ENCODE measurements at regions not wholly inside any gene's neighbourhood (a gene's known extent, or its start where the extent isn't known, plus 50 kb on each side); places are given as distances from the start of the nearest gene placed in this dataset.
"Not testable (repeated sequence)": the region's sequence is repeated elsewhere in the genome, so short reads cannot be mapped to it uniquely, and the experiment has no call there.

DNA sequence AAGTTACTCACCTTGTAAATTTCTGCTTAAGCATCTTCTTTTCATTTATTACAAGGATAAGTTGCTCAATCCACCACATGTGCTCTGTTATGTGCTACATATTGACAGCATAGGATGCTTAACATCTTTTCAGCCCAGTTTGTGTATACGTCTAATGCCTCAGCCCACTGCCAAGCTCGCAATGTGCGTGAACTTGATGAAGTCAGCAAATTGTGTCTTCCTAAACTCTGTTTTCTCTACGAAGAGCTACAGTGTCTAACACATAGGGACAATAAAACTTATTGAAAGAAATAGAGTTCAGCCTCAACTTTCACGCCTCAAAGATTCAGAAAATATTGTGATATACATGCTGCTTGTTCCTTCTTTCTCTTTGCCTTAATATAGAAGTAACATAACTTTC, 500.0 kb downstream of the TFAP2B start:
- Mint-ChIP-seq H3K9me3 (peaks cover 5% of the 10 kb centered on the region), H3K27me3 (no peaks in the 10 kb centered on the region), H3K4me1 (no peaks in the 10 kb centered on the region), H3K4me3 (no peak overlapping the region), H3K27ac (no peak overlapping the region), H3K36me3 (no peaks in the 10 kb centered on the region)
- no peak for DNase-seq
- CTCF ChIA-PET: no interaction called here

GRCh38 chr6:51321477-51321876, 502.8 kb downstream of the TFAP2B start:
- H3K4me1 Mint-ChIP-seq, DNase-seq, H3K27me3 Mint-ChIP-seq, H3K4me3 Mint-ChIP-seq, H3K36me3 Mint-ChIP-seq, CTCF ChIA-PET, H3K27ac Mint-ChIP-seq, H3K9me3 Mint-ChIP-seq: not testable (repeated sequence)

GRCh38 chr6:51322505-51322904, 503.8 kb downstream of the TFAP2B start:
- Mint-ChIP-seq H3K27ac (no peak overlapping the region), H3K9me3 (peaks cover 5% of the 10 kb centered on the region), H3K4me1 (no peaks in the 10 kb centered on the region), H3K27me3 (no peaks in the 10 kb centered on the region), H3K4me3 (no peak overlapping the region), H3K36me3 (no peaks in the 10 kb centered on the region)
- CTCF ChIA-PET: no interaction called here
- no peak for DNase-seq

DNA sequence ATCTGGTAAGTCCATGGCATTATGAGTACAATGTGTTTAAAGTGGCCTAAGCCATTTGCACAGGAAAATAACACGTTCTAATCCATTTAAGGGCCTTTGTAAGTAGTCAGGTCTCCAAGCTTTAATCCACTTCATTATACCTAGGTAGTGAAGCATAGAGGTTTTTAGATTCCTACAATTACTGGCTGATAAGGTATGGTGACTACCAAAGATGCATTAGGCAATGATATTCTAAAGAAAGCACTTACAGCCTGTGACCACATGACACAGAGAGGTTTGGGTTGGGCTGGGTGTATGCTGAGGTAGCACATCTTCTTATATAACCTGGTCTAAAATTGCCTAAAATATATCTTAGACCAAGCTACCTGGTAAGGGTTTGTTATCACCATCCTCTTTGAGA, 504.4 kb downstream of the TFAP2B start:
- no peak for DNase-seq
- H3K4me1 Mint-ChIP-seq: no peaks in the 10 kb centered on the region
- H3K9me3 Mint-ChIP-seq: peaks cover 5% of the 10 kb centered on the region
- CTCF ChIA-PET: no interaction called here
- H3K4me3 Mint-ChIP-seq: no peak overlapping the region
- H3K27me3 Mint-ChIP-seq: no peaks in the 10 kb centered on the region
- H3K36me3 Mint-ChIP-seq: no peaks in the 10 kb centered on the region
- H3K27ac Mint-ChIP-seq: no peak overlapping the region

GRCh38 chr6:51330971-51331370, 512.3 kb downstream of the TFAP2B start:
- Mint-ChIP-seq H3K27me3 (no peaks in the 10 kb centered on the region), H3K4me1 (no peaks in the 10 kb centered on the region)

DNA sequence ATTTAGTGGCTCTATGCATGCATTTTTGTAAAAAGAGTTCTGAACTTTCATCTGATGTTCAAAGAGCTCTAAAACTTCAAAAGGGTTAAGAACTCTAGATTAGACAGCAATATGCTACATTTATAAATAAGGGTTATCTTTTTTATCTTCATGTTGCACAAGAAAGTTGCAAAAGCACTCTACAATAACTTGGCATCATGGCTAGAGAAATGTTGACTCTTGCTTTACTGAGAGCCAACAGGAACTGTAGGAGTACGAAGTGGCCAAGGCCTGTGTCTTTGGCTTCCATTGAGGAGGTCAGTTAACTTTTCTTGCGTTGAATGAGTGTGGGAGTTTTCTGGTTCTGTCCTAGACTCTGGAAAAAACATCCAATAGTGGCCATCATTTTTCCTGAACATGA, 516.9 kb downstream of the TFAP2B start:
- CTCF ChIA-PET: no interaction called here

More at GRCh38 chr6:51330971-51331370, 512.3 kb downstream of the TFAP2B start:
- no peak overlapping the region for H3K27ac Mint-ChIP-seq
- H3K4me3 Mint-ChIP-seq: no peak overlapping the region
- CTCF ChIA-PET: no interaction called here
- H3K9me3 Mint-ChIP-seq: no peaks in the 10 kb centered on the region
- no peak for DNase-seq
- no peaks in the 10 kb centered on the region for H3K36me3 Mint-ChIP-seq

GRCh38 chr6:51336185-51336584, 517.5 kb downstream of the TFAP2B start:
- no peaks in the 10 kb centered on the region for H3K36me3 Mint-ChIP-seq
- DNase-seq: no peak
- no peaks in the 10 kb centered on the region for H3K9me3 Mint-ChIP-seq
- no peaks in the 10 kb centered on the region for H3K4me1 Mint-ChIP-seq
- CTCF ChIA-PET: no interaction called here
- no peaks in the 10 kb centered on the region for H3K27me3 Mint-ChIP-seq
- H3K4me3 Mint-ChIP-seq: no peak overlapping the region
- H3K27ac Mint-ChIP-seq: no peak overlapping the region

More for the DNA sequence above, 516.9 kb downstream of the TFAP2B start:
- no peaks in the 10 kb centered on the region for H3K9me3 Mint-ChIP-seq
- H3K27ac Mint-ChIP-seq: no peak overlapping the region
- no peak for DNase-seq
- H3K36me3 Mint-ChIP-seq: no peaks in the 10 kb centered on the region
- H3K4me3 Mint-ChIP-seq: no peak overlapping the region
- H3K4me1 Mint-ChIP-seq: no peaks in the 10 kb centered on the region
- H3K27me3 Mint-ChIP-seq: no peaks in the 10 kb centered on the region

GRCh38 chr6:51337277-51337676, 518.6 kb downstream of the TFAP2B start:
- no peak overlapping the region for H3K27ac Mint-ChIP-seq
- CTCF ChIA-PET: no interaction called here

GRCh38 chr6:51339108-51339507, 520.4 kb downstream of the TFAP2B start:
- no peaks in the 10 kb centered on the region for H3K4me1 Mint-ChIP-seq
- H3K27ac Mint-ChIP-seq: no peak overlapping the region
- H3K36me3 Mint-ChIP-seq: no peaks in the 10 kb centered on the region
- DNase-seq: no peak
- CTCF ChIA-PET: no interaction called here
- no peak overlapping the region for H3K4me3 Mint-ChIP-seq
- no peaks in the 10 kb centered on the region for H3K9me3 Mint-ChIP-seq
- H3K27me3 Mint-ChIP-seq: no peaks in the 10 kb centered on the region

More at GRCh38 chr6:51337277-51337676, 518.6 kb downstream of the TFAP2B start:
- no peak for DNase-seq
- no peak overlapping the region for H3K4me3 Mint-ChIP-seq
- no peaks in the 10 kb centered on the region for H3K4me1 Mint-ChIP-seq
- H3K9me3 Mint-ChIP-seq: no peaks in the 10 kb centered on the region
- no peaks in the 10 kb centered on the region for H3K27me3 Mint-ChIP-seq
- no peaks in the 10 kb centered on the region for H3K36me3 Mint-ChIP-seq

DNA sequence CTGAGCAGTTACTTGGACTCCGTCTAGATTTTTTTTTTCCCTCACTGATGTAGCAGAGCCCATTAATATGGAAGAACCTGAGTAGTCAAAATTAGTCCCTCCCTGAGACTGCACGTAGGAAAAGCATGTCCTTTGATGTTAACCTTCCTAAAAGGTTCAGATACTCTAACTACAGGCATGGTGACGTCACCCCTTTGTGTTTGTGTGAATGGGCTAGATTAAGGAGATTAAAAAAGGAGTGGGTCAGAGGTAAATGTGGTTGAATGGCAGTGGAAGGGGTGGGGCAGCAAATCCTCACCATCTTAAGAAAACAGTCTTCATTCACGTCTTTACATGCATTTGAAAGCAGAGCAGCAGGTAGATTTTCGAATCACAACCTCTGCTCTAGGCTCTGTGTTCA, 521.1 kb downstream of the TFAP2B start:
- CTCF ChIA-PET: no interaction called here
- no peaks in the 10 kb centered on the region for H3K9me3 Mint-ChIP-seq
- no peaks in the 10 kb centered on the region for H3K4me1 Mint-ChIP-seq
- no peak for DNase-seq
- H3K36me3 Mint-ChIP-seq: no peaks in the 10 kb centered on the region
- no peak overlapping the region for H3K4me3 Mint-ChIP-seq
- H3K27ac Mint-ChIP-seq: no peak overlapping the region
- H3K27me3 Mint-ChIP-seq: no peaks in the 10 kb centered on the region

DNA sequence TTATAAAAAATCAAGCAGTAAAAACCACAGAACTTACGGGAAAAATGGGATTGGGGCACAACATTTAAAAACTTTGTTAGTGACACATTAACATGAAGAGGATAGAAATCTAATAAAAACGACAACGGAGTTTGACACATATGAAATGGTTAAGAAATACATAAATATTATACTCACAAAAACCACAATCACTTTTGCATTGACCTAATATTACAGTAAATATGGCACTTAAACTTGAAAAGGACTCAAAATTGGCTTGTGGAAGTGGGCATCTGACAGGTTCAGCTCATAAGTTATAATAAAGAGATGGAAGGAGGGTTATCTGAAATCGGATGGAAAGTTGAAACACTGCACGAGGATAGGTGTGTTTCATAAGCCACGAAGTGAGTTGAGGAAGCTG, 523.7 kb downstream of the TFAP2B start:
- CTCF ChIA-PET: interaction anchor here (0.6 kb wide), 1 partner anchor 484 kb away, joined by 3 read pairs; no protein-coding TSS in a partner anchor
- Mint-ChIP-seq H3K4me1 (no peaks in the 10 kb centered on the region), H3K27ac (no peak overlapping the region)

DNA sequence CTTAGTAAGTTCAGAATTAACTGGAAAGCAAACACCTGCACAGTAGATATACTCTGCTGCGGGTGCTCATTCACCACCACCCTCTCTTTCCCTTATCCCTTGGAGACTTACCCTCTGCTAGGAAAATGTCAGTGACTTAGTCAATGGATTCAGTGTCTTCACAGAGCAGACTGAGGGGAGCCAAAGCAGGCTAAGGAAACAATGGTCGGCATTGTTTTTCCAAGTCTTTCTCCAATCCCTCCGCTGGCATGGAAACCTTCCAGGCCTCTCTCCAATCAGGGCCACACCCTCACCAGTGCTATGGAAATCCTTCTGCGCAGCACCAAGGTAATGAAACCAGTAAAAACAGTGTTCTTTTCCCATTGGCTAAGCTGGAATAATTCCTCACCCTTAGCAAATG, 531.2 kb downstream of the TFAP2B start:
- no peaks in the 10 kb centered on the region for H3K4me1 Mint-ChIP-seq
- H3K36me3 Mint-ChIP-seq: no peaks in the 10 kb centered on the region
- H3K9me3 Mint-ChIP-seq: no peaks in the 10 kb centered on the region
- no peak overlapping the region for H3K4me3 Mint-ChIP-seq
- CTCF ChIA-PET: no interaction called here
- no peak overlapping the region for H3K27ac Mint-ChIP-seq
- no peaks in the 10 kb centered on the region for H3K27me3 Mint-ChIP-seq
- DNase-seq: no peak

More for the DNA sequence above, 523.7 kb downstream of the TFAP2B start:
- no peaks in the 10 kb centered on the region for H3K9me3 Mint-ChIP-seq
- no peaks in the 10 kb centered on the region for H3K27me3 Mint-ChIP-seq
- DNase-seq: no peak
- H3K36me3 Mint-ChIP-seq: no peaks in the 10 kb centered on the region
- no peak overlapping the region for H3K4me3 Mint-ChIP-seq

GRCh38 chr6:51350308-51350904, 531.7 kb downstream of the TFAP2B start:
- DNase-seq: no peak
- Mint-ChIP-seq H3K4me3 (no peak overlapping the region), H3K27ac (no peak overlapping the region), H3K27me3 (no peaks in the 10 kb centered on the region), H3K4me1 (no peaks in the 10 kb centered on the region), H3K36me3 (no peaks in the 10 kb centered on the region), H3K9me3 (no peaks in the 10 kb centered on the region)
- CTCF ChIA-PET: interaction anchor here (1.1 kb wide), 1 partner anchor 16 kb away, joined by 4 read pairs; no protein-coding TSS in a partner anchor

DNA sequence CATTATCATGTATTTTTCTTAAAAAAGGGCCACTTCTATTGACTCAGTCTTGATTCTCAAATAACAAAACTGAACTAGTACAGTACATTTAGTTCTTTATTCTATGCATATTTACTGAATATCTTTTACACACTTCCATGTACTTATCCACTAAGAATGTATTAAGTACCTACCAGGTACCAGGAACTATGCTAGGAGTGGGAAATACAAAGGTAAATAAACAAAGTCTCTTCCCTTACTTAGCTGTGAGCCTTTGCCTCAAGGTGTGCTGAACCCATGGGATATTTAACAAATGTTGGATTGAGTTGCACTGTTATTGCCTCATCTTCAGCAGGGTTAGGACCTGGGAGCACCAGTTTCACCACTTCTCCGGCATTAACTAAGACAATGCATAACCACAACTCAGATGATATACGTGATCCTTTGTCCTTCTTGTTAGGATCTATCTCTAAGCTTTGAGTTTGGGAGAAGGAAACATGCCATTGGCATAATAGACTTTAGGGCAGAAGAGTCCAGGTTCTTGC, 533.9 kb downstream of the TFAP2B start:
- Mint-ChIP-seq H3K27me3 (no peaks in the 10 kb centered on the region), H3K9me3 (no peaks in the 10 kb centered on the region), H3K4me1 (no peaks in the 10 kb centered on the region), H3K4me3 (no peak overlapping the region), H3K27ac (no peak overlapping the region), H3K36me3 (no peaks in the 10 kb centered on the region)
- DNase-seq: no peak
- CTCF ChIA-PET: no interaction called here

DNA sequence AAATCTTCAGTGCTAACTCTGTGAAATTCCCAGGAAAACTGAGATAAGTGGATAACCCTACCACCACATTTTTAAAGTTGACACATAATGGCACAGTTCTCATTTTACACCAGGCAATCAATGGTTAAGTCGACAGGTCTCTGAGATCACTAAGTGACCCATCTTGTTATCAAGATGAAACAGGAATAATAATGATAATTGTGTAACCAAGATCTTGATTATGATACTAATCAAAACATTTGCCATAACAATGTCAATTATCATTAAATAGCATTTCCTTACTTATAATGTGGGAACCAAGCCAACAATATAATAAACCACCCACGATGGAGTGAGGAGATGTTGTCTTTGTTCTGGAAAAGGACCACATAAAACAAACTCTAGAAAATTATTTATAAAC, 541.6 kb downstream of the TFAP2B start:
- no peaks in the 10 kb centered on the region for H3K36me3 Mint-ChIP-seq
- H3K27me3 Mint-ChIP-seq: no peaks in the 10 kb centered on the region
- CTCF ChIA-PET: no interaction called here
- DNase-seq: no peak
- no peaks in the 10 kb centered on the region for H3K4me1 Mint-ChIP-seq
- no peaks in the 10 kb centered on the region for H3K9me3 Mint-ChIP-seq
- no peak overlapping the region for H3K27ac Mint-ChIP-seq
- no peak overlapping the region for H3K4me3 Mint-ChIP-seq
